Fibroblast of lung (primary cell): ENCODE measurements at regions not wholly inside any gene's neighbourhood (a gene's known extent, or its start where the extent isn't known, plus 50 kb on each side); places are given as distances from the start of the nearest gene placed in this dataset.

ENCODE experiments used
- DNase-seq, 2 donors: peaks; one replicate each; pipeline versions ENCODE4 v3.0.0 to v3.0.0-alpha.2; 2010; ENCODE audit warnings: low read depth in 2 of 2
- H2AFZ ChIP-seq: 2 replicates; pipeline ENCODE4 v1.5.1; 2012; ENCODE audit warnings: low read length, control low read depth, inconsistent platforms
- H3K27ac ChIP-seq: 2 replicates; pipeline ENCODE4 v1.5.1; 2011; ENCODE audit warnings: low read length, control low read depth; ENCODE audit not compliant: insufficient read depth
- H3K27me3 ChIP-seq: 2 replicates; pipeline ENCODE4 v1.5.1; 2011; ENCODE audit warnings: mild to moderate bottlenecking, low read length; ENCODE audit not compliant: control insufficient read depth, insufficient read depth
- H3K36me3 ChIP-seq: 2 replicates; pipeline ENCODE4 v1.5.1; 2011; ENCODE audit warnings: low read length; ENCODE audit not compliant: control insufficient read depth, insufficient read depth
- H3K4me1 ChIP-seq: 2 replicates; pipeline ENCODE4 v1.5.1; 2011; ENCODE audit warnings: low read length; ENCODE audit not compliant: control insufficient read depth, insufficient read depth; ENCODE audit errors: extremely low read depth
- H3K4me2 ChIP-seq: 2 replicates; pipeline ENCODE4 v1.5.1; 2011; ENCODE audit warnings: low read length, control low read depth; ENCODE audit not compliant: insufficient read depth; ENCODE audit errors: extremely low read depth
- H3K4me3 ChIP-seq, 4 experiments: fragments of 200-600 bp in 1 of 4; sonication (generic) in 1 of 4; replicated peaks in 1 of 4; 2 replicates each; pipeline ENCODE4 v1.5.1; 2011 to 2016; ENCODE audit warnings: low read length in 4 of 4, low read depth in 3 of 4, mild to moderate bottlenecking in 3 of 4, control low read depth in 2 of 4, inconsistent platforms in 1 of 4, mixed read lengths in 1 of 4; ENCODE audit not compliant: insufficient read depth in 1 of 4; ENCODE audit errors: control extremely low read depth in 1 of 4
- H3K79me2 ChIP-seq: 2 replicates; pipeline ENCODE4 v1.5.1; 2012; ENCODE audit warnings: mild to moderate bottlenecking, low read length, inconsistent platforms; ENCODE audit not compliant: control insufficient read depth, insufficient read depth
- H3K9ac ChIP-seq: 2 replicates; pipeline ENCODE4 v1.5.1; 2011; ENCODE audit warnings: mild to moderate bottlenecking, low read length, control low read depth; ENCODE audit not compliant: insufficient read depth
- H3K9me3 ChIP-seq: 2 replicates; pipeline ENCODE4 v1.5.1; 2012; ENCODE audit warnings: low read depth, low read length; ENCODE audit not compliant: control insufficient read depth, insufficient read depth
- H4K20me1 ChIP-seq: 2 replicates; pipeline ENCODE4 v1.5.1; 2011; ENCODE audit warnings: low read length; ENCODE audit not compliant: control insufficient read depth, insufficient read depth; ENCODE audit errors: extremely low read depth
- EZH2 ChIP-seq: IDR thresholded peaks from 2 replicates; pipeline ENCODE4 v1.5.1; 2012; ENCODE audit warnings: low read length, control low read depth, mild to moderate bottlenecking; ENCODE audit errors: missing control alignments
- TF ChIP-seq, protein P1 (sequence below), 2 donors: IDR thresholded peaks in 1 of 2; conservative IDR thresholded peaks in 1 of 2; 1 replicate in 1 of 2; 2 replicates in 1 of 2; pipeline ENCODE4 v1.5.1; 2011 to 2012; ENCODE audit warnings: low read length in 2 of 2, control low read depth in 1 of 2, inconsistent platforms in 1 of 2, low read depth in 1 of 2, mild to moderate bottlenecking in 1 of 2

DNA sequence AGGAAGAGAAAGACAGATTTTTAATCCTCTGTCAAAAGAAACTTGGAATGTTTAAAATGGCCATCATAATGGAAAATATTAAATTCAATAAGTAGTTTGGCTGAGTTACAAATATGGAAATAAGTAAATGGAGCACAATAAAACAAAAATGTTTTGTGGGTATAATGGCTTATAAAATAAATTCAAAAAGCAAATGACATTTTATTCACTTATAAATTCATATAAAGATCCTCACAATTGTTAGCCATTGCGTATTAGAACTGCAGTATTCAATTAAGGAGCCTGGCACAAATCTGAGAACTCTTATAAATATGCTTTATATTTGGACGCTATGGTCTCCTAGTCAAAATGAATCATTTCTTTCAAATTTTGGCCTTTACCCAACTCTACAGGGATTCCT is 339.0 kb upstream of the PABPC4L start:
- no peak overlapping the region for H3K9ac ChIP-seq
- no peak overlapping the region for H3K27ac ChIP-seq
- no peaks in the 10 kb centered on the region for H3K27me3 ChIP-seq
- H2AFZ ChIP-seq = no peak overlapping the region
- H3K4me2 ChIP-seq = no peak overlapping the region
- H3K36me3 ChIP-seq = no peaks in the 10 kb centered on the region
- H3K4me1 ChIP-seq = no peaks in the 10 kb centered on the region
- no peaks in the 10 kb centered on the region for H3K9me3 ChIP-seq
- no peaks in the 10 kb centered on the region for H3K79me2 ChIP-seq
- no peaks in the 10 kb centered on the region for H4K20me1 ChIP-seq
- DNase-seq = no peak
- TF ChIP-seq, protein P1, sequence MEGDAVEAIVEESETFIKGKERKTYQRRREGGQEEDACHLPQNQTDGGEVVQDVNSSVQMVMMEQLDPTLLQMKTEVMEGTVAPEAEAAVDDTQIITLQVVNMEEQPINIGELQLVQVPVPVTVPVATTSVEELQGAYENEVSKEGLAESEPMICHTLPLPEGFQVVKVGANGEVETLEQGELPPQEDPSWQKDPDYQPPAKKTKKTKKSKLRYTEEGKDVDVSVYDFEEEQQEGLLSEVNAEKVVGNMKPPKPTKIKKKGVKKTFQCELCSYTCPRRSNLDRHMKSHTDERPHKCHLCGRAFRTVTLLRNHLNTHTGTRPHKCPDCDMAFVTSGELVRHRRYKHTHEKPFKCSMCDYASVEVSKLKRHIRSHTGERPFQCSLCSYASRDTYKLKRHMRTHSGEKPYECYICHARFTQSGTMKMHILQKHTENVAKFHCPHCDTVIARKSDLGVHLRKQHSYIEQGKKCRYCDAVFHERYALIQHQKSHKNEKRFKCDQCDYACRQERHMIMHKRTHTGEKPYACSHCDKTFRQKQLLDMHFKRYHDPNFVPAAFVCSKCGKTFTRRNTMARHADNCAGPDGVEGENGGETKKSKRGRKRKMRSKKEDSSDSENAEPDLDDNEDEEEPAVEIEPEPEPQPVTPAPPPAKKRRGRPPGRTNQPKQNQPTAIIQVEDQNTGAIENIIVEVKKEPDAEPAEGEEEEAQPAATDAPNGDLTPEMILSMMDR (conservative IDR thresholded peaks at IDR 0.05 in 1 of 2, IDR thresholded peaks at IDR 0.05 in 1 of 2; ENCODE audit: low read depth in 1 of 2, low read length in 2 of 2) = no peak
- no peak for TF ChIP-seq EZH2
- H3K4me3 ChIP-seq = no peak overlapping the region

DNA sequence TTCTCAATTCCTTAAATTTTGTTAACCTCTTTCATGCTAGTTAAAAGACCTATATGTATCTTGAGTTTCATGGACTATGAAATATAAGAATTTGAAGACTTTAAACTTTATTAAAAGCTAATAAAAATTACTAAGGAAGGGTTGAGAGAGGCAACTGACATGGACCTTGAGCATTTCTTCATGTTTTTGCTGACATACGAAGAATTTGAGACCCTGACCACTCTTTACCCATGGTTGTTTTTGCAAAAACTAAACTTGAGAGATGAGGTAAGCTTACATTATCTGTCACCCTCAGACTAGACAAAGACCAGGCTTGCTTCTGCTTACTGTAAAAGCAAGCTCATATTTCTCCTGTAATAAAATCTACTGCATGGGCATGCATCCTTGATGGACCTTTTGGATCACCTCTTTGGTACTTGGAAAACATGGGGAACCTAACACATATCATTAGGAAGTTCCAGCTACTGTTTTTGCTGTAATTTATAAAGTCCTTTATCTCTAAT is 338.2 kb upstream of the PABPC4L start:
- Histone ChIP-seq H3K9me3 (no peaks in the 10 kb centered on the region), H3K79me2 (no peaks in the 10 kb centered on the region), H3K27ac (no peak overlapping the region), H3K4me2 (no peak overlapping the region), H4K20me1 (no peaks in the 10 kb centered on the region), H3K4me3 (no peak overlapping the region), H2AFZ (no peak overlapping the region), H3K36me3 (no peaks in the 10 kb centered on the region), H3K9ac (no peak overlapping the region), H3K4me1 (no peaks in the 10 kb centered on the region), H3K27me3 (no peaks in the 10 kb centered on the region)
- no peak for DNase-seq
- TF ChIP-seq, protein P1 (conservative IDR thresholded peaks at IDR 0.05 in 1 of 2, IDR thresholded peaks at IDR 0.05 in 1 of 2; ENCODE audit: low read depth in 1 of 2, low read length in 2 of 2) = no peak
- TF ChIP-seq EZH2 = no peak

DNA sequence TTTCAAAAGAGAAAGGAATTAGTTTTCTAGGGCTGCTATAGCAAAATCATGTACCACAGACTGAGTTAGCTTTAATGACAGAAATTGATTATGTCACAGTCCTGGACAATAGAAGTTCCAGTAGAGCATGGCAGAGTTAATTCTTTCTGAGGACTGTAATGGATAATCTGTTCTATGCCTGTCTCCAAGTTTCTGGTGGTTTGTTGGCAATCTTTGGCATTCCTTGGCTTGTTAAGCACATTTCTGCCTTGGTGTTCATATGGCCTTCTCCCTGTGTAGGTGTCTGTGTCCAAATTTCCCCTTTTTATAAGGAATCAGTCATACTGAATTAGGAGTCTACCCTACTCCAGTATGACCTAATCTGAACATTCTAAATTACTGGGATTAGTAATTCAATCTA is 336.1 kb upstream of the PABPC4L start:
- DNase-seq = peak in 1 of 2 donors; percentile 31
- no peaks in the 10 kb centered on the region for H3K36me3 ChIP-seq

More for the DNA sequence above, 336.1 kb upstream of the PABPC4L start:
- Histone ChIP-seq H3K4me1 (no peaks in the 10 kb centered on the region), H4K20me1 (no peaks in the 10 kb centered on the region), H3K27ac (no peak overlapping the region), H3K79me2 (no peaks in the 10 kb centered on the region), H3K9ac (no peak overlapping the region), H3K27me3 (no peaks in the 10 kb centered on the region), H2AFZ (no peak overlapping the region), H3K4me3 (no peak overlapping the region), H3K9me3 (no peaks in the 10 kb centered on the region), H3K4me2 (no peak overlapping the region)
- no peak for TF ChIP-seq EZH2
- TF ChIP-seq, protein P1 (conservative IDR thresholded peaks at IDR 0.05 in 1 of 2, IDR thresholded peaks at IDR 0.05 in 1 of 2; ENCODE audit: low read depth in 1 of 2, low read length in 2 of 2) = no peak
